SK-N-MC (cell line): ENCODE measurements at regions not wholly inside any gene's neighbourhood (a gene's known extent, or its start where the extent isn't known, plus 50 kb on each side); places are given as distances from the start of the nearest gene placed in this dataset.

Experiments used
- EZH2 ChIP-seq: fragments of 200-600 bp; sonication (generic); IDR thresholded peaks from one replicate; pipeline ENCODE4 v1.6.1; 2017; ENCODE audit warnings: antibody characterized with exemption
- POLR2AphosphoS5 ChIP-seq: IDR thresholded peaks from 2 replicates; pipeline ENCODE4 v1.6.1; 2012; ENCODE audit warnings: mild to moderate bottlenecking, low read depth, low read length, borderline replicate concordance

GRCh38 chr20:50438986-50439407, 71.2 kb upstream of the PTPN1 start:
- TF ChIP-seq EZH2 (no peak), POLR2AphosphoS5 (no peak)
